Testis (tissue), 2 donors: ENCODE measurements at regions not wholly inside any gene's neighbourhood (a gene's known extent, or its start where the extent isn't known, plus 50 kb on each side); places are given as distances from the start of the nearest gene placed in this dataset.
A peak's percentile ranks its signal among the peaks of the same experiment; 100 is the strongest.

Experiments used
- DNase-seq: peaks from one replicate; pipeline ENCODE4 v3.0.0-alpha.2; 2019
- H3K27ac ChIP-seq, 2 donors: fragments of 200-600 bp; sonication (generic); one replicate each; pipeline ENCODE4 v1.5.1; 2019
- H3K27me3 ChIP-seq: fragments of 200-600 bp; sonication (generic); one replicate; pipeline ENCODE4 v1.5.1; 2019
- H3K36me3 ChIP-seq: fragments of 200-600 bp; sonication (generic); one replicate; pipeline ENCODE4 v1.5.1; 2017; ENCODE audit warnings: low read depth; ENCODE audit errors: missing control alignments
- H3K4me1 ChIP-seq: fragments of 200-600 bp; sonication (generic); one replicate; pipeline ENCODE4 v1.5.1; 2019
- H3K4me3 ChIP-seq, 2 donors: fragments of 200-600 bp; sonication (generic); one replicate each; pipeline ENCODE4 v1.5.1; 2017 to 2019
- H3K9me3 ChIP-seq: fragments of 200-600 bp; sonication (generic); one replicate; pipeline ENCODE4 v1.5.1; 2017
- POLR2A ChIP-seq: fragments of 450-650 bp; IDR thresholded peaks from one replicate; pipeline ENCODE4 v1.6.1; 2017; ENCODE audit warnings: antibody characterized with exemption, mild to moderate bottlenecking, moderate library complexity
- WGBS, 2 donors: methylation state at CpG; one replicate each; pipeline ENCODE4 v1.1.5; 2018; 5-methylcytosine and 5-hydroxymethylcytosine counted together
- intact Hi-C: fragments of 100-400 bp; cut with DNase I; formaldehyde crosslinking; loops from one replicate; pipeline ENCODE4 v1.15.1; 2023; ENCODE audit warnings: low total_unique reads
- TF ChIP-seq, protein P1 (sequence below), 3 experiments: fragments of 450-650 bp in 2 of 3; fragments of 200-600 bp in 1 of 3; sonication (generic) in 1 of 3; IDR thresholded peaks; one replicate each; pipeline ENCODE4 v1.5.1; 2016 to 2019; ENCODE audit warnings: antibody characterized with exemption in 3 of 3, mild to moderate bottlenecking in 2 of 3, moderate library complexity in 1 of 3

DNA sequence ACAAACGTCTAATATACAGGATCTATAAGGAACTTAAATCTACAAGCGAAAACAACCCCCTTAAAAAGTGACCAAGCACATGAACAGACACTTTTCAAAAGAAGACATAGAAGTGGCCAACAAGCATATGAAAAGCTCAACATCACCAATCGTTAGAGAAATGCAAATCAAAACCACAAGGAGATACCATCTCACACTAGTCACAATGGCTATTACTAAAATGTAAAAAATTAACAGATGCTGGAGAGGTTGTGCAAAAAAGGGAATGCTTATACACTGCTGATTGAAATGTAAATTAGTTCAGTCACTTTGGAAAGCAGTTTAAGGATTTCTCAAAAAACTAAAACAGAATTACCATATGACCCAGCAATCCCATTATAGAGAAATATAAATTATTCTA lies 1148.5 kb upstream of the FAM98A start:
- DNase-seq = no peak
- Histone ChIP-seq H3K36me3 (no peaks in the 10 kb centered on the region), H3K4me3 (no peak overlapping the region), H3K9me3 (no peaks in the 10 kb centered on the region), H3K27me3 (no peaks in the 10 kb centered on the region), H3K4me1 (no peaks in the 10 kb centered on the region), H3K27ac (no peak overlapping the region)
- TF ChIP-seq POLR2A = no peak
- TF ChIP-seq, protein P1, sequence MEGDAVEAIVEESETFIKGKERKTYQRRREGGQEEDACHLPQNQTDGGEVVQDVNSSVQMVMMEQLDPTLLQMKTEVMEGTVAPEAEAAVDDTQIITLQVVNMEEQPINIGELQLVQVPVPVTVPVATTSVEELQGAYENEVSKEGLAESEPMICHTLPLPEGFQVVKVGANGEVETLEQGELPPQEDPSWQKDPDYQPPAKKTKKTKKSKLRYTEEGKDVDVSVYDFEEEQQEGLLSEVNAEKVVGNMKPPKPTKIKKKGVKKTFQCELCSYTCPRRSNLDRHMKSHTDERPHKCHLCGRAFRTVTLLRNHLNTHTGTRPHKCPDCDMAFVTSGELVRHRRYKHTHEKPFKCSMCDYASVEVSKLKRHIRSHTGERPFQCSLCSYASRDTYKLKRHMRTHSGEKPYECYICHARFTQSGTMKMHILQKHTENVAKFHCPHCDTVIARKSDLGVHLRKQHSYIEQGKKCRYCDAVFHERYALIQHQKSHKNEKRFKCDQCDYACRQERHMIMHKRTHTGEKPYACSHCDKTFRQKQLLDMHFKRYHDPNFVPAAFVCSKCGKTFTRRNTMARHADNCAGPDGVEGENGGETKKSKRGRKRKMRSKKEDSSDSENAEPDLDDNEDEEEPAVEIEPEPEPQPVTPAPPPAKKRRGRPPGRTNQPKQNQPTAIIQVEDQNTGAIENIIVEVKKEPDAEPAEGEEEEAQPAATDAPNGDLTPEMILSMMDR (IDR thresholded peaks at IDR 0.05) = no peak
- intact Hi-C loops = no loop called here
- 70 to 72% methylated on average over 3 of the region's 3 CpGs for WGBS, 2 donors

DNA sequence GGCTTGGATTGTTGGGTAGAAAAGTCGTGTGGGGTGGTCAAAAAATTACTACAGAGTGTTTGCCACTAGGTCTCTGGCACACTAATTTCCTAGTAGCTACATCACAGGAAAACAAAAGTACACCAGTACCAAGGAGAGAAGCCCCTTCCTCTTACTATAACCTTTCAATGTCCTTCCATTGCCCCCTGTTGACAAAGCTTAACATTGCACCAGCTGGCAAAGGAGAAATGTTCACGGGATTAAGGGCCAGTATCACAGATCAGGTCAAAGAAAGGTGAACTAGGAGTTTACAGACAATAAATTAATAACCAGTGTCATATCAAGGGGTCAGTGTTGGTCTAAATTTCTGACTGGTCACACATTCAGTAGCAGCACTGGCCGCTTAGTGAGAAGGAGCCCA lies 1139.6 kb upstream of the FAM98A start:
- DNase-seq = no peak
- no peaks in the 10 kb centered on the region for H3K4me1 ChIP-seq
- WGBS, 2 donors = 40 to 62% methylated on average over 3 of the region's 3 CpGs
- no peaks in the 10 kb centered on the region for H3K27me3 ChIP-seq
- H3K4me3 ChIP-seq = no peak overlapping the region
- intact Hi-C loops = no loop called here
- H3K36me3 ChIP-seq = no peaks in the 10 kb centered on the region
- no peaks in the 10 kb centered on the region for H3K9me3 ChIP-seq
- TF ChIP-seq, protein P1 (IDR thresholded peaks at IDR 0.05) = peak in 2 of 3 experiments; percentile 17 to 33
- no peak for TF ChIP-seq POLR2A
- no peak overlapping the region for H3K27ac ChIP-seq

DNA sequence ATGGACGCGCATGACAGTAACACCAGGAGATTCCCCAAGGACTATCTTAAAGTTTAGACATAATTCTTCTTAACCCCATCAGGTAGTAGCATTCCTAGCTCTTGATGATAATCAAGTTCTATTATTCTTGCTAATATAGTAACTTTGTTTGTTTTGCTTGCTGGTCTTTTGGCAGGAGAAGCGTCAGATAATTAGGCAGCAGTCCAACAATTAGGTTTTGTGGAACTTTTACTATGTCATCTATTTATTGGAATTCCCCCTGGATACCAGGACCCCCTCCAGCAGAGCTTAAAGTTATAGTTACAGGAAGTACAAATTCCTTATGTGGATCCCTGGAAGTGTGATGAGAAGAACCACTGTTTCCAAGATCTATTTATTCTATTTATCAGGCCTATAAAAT lies 1138.0 kb upstream of the FAM98A start:
- H3K36me3 ChIP-seq = no peaks in the 10 kb centered on the region
- H3K4me1 ChIP-seq = no peaks in the 10 kb centered on the region
- no peak for TF ChIP-seq POLR2A
- TF ChIP-seq, protein P1 (IDR thresholded peaks at IDR 0.05) = no peak
- intact Hi-C loops = no loop called here
- H3K27me3 ChIP-seq = no peaks in the 10 kb centered on the region
- WGBS, 2 donors = 65 to 70% methylated on average over 3 of the region's 3 CpGs
- H3K27ac ChIP-seq = no peak overlapping the region
- no peaks in the 10 kb centered on the region for H3K9me3 ChIP-seq
- no peak for DNase-seq
- H3K4me3 ChIP-seq = no peak overlapping the region

DNA sequence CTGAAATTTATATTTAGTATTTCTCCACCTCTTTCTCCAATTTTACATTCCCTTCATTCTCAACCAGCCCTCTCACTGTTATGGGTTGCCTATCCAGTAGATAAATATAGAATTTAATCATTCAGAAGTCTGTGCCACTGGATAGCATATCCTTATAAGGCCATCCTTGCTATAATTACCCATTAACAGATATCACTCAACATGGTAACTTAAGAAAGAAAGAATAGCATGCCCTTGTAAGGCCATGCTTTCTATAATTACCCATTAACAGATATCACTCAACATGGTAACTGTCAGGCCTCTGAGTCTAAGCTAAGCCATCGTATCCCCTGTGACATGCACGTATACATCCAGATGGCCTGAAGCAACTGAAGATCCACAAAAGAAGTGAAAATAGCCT lies 1137.4 kb upstream of the FAM98A start:
- H3K27ac ChIP-seq = no peak overlapping the region
- 88 to 96% methylated on average over 2 of the region's 2 CpGs for WGBS, 2 donors
- intact Hi-C loops = no loop called here
- DNase-seq = no peak
- no peak overlapping the region for H3K4me3 ChIP-seq
- H3K36me3 ChIP-seq = no peaks in the 10 kb centered on the region
- H3K9me3 ChIP-seq = no peaks in the 10 kb centered on the region
- H3K4me1 ChIP-seq = no peaks in the 10 kb centered on the region
- H3K27me3 ChIP-seq = no peaks in the 10 kb centered on the region
- no peak for TF ChIP-seq POLR2A
- TF ChIP-seq, protein P1 (IDR thresholded peaks at IDR 0.05) = no peak

DNA sequence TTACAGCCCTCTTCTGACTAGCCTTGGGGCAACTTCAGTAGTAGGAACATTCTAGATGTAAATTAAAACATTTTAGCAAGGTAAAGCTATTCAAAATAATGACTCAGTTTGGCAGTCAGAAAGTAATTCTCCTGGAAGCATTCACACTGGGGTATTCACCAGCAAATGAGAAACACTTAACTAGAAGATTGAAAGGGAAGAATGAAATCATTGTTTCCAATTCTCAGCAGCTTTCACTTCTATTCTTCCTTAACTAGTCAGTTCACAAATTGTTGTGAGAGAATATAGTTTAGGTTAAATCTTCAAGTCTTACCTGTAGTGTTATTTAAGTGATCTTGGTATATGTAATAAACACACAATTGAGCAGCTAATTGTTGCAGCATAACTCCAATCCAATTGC lies 1135.6 kb upstream of the FAM98A start:
- no peak for TF ChIP-seq POLR2A
- TF ChIP-seq, protein P1 (IDR thresholded peaks at IDR 0.05) = no peak
- intact Hi-C loops = no loop called here
- H3K4me1 ChIP-seq = no peaks in the 10 kb centered on the region
- no peak overlapping the region for H3K27ac ChIP-seq
- no peak for DNase-seq
- no peaks in the 10 kb centered on the region for H3K36me3 ChIP-seq
- no peak overlapping the region for H3K4me3 ChIP-seq
- H3K27me3 ChIP-seq = no peaks in the 10 kb centered on the region
- no peaks in the 10 kb centered on the region for H3K9me3 ChIP-seq
